ENCODE measurements at regions not wholly inside any gene's neighbourhood (a gene's known extent, or its start where the extent isn't known, plus 50 kb on each side); places are given as distances from the start of the nearest gene placed in this dataset.

DNA sequence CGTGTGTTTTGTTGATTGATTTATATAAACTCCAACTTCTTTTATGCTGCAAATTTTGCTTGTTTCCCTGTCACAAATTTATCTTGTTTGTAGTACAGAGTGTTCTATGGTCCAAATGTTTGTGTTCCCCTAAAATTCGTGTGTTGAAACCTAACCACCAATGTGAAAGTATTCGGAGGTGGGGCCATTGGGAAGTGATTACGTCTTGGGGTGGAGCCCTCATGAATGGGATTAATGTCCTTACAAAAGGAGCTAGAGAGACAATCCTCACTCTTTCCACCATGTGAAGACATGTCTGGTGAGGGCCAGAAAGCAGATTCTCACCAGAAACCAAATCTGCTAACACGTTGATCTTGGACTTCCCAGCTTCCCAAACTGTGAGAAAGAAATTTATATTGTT is 262.0 kb downstream of the MAN2A1 start:
- TF ChIP-seq, protein P1, sequence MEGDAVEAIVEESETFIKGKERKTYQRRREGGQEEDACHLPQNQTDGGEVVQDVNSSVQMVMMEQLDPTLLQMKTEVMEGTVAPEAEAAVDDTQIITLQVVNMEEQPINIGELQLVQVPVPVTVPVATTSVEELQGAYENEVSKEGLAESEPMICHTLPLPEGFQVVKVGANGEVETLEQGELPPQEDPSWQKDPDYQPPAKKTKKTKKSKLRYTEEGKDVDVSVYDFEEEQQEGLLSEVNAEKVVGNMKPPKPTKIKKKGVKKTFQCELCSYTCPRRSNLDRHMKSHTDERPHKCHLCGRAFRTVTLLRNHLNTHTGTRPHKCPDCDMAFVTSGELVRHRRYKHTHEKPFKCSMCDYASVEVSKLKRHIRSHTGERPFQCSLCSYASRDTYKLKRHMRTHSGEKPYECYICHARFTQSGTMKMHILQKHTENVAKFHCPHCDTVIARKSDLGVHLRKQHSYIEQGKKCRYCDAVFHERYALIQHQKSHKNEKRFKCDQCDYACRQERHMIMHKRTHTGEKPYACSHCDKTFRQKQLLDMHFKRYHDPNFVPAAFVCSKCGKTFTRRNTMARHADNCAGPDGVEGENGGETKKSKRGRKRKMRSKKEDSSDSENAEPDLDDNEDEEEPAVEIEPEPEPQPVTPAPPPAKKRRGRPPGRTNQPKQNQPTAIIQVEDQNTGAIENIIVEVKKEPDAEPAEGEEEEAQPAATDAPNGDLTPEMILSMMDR (IDR thresholded peaks at IDR 0.05): no peak
- no peak for TF ChIP-seq POLR2A (IDR thresholded peaks at IDR 0.05)

All from uterus (tissue), 2 donors.